H9 (cell line): ENCODE measurements at regions not wholly inside any gene's neighbourhood (a gene's known extent, or its start where the extent isn't known, plus 50 kb on each side); places are given as distances from the start of the nearest gene placed in this dataset.

ENCODE experiments used
- DNase-seq: peaks from one replicate; pipeline ENCODE4 v3.0.0-alpha.2; 2017
- H2AFZ ChIP-seq: one replicate; pipeline ENCODE4 v1.6.1; 2013; ENCODE audit warnings: mild to moderate bottlenecking, low read length, control low read depth, moderate library complexity
- H2AK5ac ChIP-seq: 2 replicates; pipeline ENCODE4 v1.6.1; 2013; ENCODE audit warnings: low read length, control low read depth, mixed read lengths; ENCODE audit not compliant: insufficient read length
- H2BK120ac ChIP-seq: one replicate; pipeline ENCODE4 v1.6.1; 2013; ENCODE audit warnings: low read depth, mild to moderate bottlenecking, low read length, control low read depth, inconsistent platforms; ENCODE audit not compliant: poor library complexity, severe bottlenecking
- H2BK12ac ChIP-seq: 2 replicates; pipeline ENCODE4 v1.6.1; 2013; ENCODE audit warnings: low read length, control low read depth, mixed read lengths, low read depth; ENCODE audit not compliant: insufficient read length
- H2BK15ac ChIP-seq: 2 replicates; pipeline ENCODE4 v1.6.1; 2013; ENCODE audit warnings: low read depth, low read length, control low read depth
- H2BK20ac ChIP-seq: one replicate; pipeline ENCODE4 v1.6.1; 2013; ENCODE audit warnings: low read depth, mild to moderate bottlenecking, low read length, control low read depth, inconsistent platforms; ENCODE audit not compliant: poor library complexity, severe bottlenecking
- H2BK5ac ChIP-seq: 2 replicates; pipeline ENCODE4 v1.6.1; 2013; ENCODE audit warnings: low read length, control low read depth, mixed read lengths; ENCODE audit not compliant: insufficient read length
- H3K14ac ChIP-seq: 2 replicates; pipeline ENCODE4 v1.6.1; 2013; ENCODE audit warnings: low read length, control low read depth; ENCODE audit not compliant: insufficient read depth
- H3K18ac ChIP-seq: 2 replicates; pipeline ENCODE4 v1.6.1; 2013; ENCODE audit warnings: low read depth, mild to moderate bottlenecking, mixed read lengths, low read length, control low read depth; ENCODE audit not compliant: insufficient read length
- H3K23ac ChIP-seq: 2 replicates; pipeline ENCODE4 v1.6.1; 2013; ENCODE audit warnings: low read length, control low read depth, mixed read lengths, low read depth; ENCODE audit not compliant: insufficient read length
- H3K23me2 ChIP-seq: 2 replicates; pipeline ENCODE4 v1.6.1; 2013; ENCODE audit warnings: low read depth, mild to moderate bottlenecking, mixed read lengths, low read length, control low read depth; ENCODE audit not compliant: insufficient read length, poor library complexity, severe bottlenecking
- H3K27ac ChIP-seq: 2 replicates; pipeline ENCODE4 v1.5.1; 2013; ENCODE audit warnings: low read length, control low read depth, mixed read lengths, low read depth; ENCODE audit not compliant: insufficient read length
- H3K27me3 ChIP-seq: 2 replicates; pipeline ENCODE4 v1.6.1; 2013; ENCODE audit warnings: low read length, control low read depth, inconsistent platforms; ENCODE audit not compliant: insufficient read depth
- H3K4ac ChIP-seq: 2 replicates; pipeline ENCODE4 v1.6.1; 2013; ENCODE audit warnings: low read depth, mild to moderate bottlenecking, control low read depth, inconsistent platforms, low read length, moderate library complexity
- H3K4me1 ChIP-seq: 2 replicates; pipeline ENCODE4 v1.6.1; 2013; ENCODE audit warnings: low read length, control low read depth, inconsistent platforms; ENCODE audit not compliant: insufficient read depth
- H3K4me2 ChIP-seq: 2 replicates; pipeline ENCODE4 v1.6.1; 2013; ENCODE audit warnings: low read length, control low read depth, mixed read lengths; ENCODE audit not compliant: insufficient read length, insufficient read depth
- H3K56ac ChIP-seq: 2 replicates; pipeline ENCODE4 v1.6.1; 2013; ENCODE audit warnings: low read depth, mild to moderate bottlenecking, mixed read lengths, low read length, control low read depth; ENCODE audit not compliant: insufficient read length
- H3K79me1 ChIP-seq: 2 replicates; pipeline ENCODE4 v1.6.1; 2013; ENCODE audit warnings: low read depth, mild to moderate bottlenecking, moderate library complexity, low read length, control low read depth, inconsistent platforms; ENCODE audit not compliant: insufficient read depth, poor library complexity, severe bottlenecking
- H3K79me2 ChIP-seq: 2 replicates; pipeline ENCODE4 v1.6.1; 2013; ENCODE audit warnings: low read length, control low read depth, inconsistent platforms; ENCODE audit not compliant: insufficient read depth
- H3K9ac ChIP-seq: 2 replicates; pipeline ENCODE4 v1.6.1; 2013; ENCODE audit warnings: low read length, control low read depth, mixed read lengths; ENCODE audit not compliant: insufficient read length; ENCODE audit errors: extremely low read depth
- H3K9me3 ChIP-seq: one replicate; pipeline ENCODE4 v1.6.1; 2013; ENCODE audit warnings: low read depth, low read length, inconsistent platforms; ENCODE audit not compliant: control insufficient read depth
- H3T11ph ChIP-seq: one replicate; pipeline ENCODE4 v1.6.1; 2013; ENCODE audit warnings: mild to moderate bottlenecking, low read length, control low read depth, inconsistent platforms
- H4K20me1 ChIP-seq: one replicate; pipeline ENCODE4 v1.6.1; 2013; ENCODE audit not compliant: control insufficient read depth, insufficient read length, insufficient read depth
- H4K5ac ChIP-seq: 2 replicates; pipeline ENCODE4 v1.6.1; 2013; ENCODE audit warnings: low read depth, mild to moderate bottlenecking, mixed read lengths, low read length, control low read depth; ENCODE audit not compliant: insufficient read length
- H4K8ac ChIP-seq: replicated peaks from 2 replicates; pipeline ENCODE4 v1.6.1; 2013; ENCODE audit warnings: low read length, control low read depth, mixed read lengths, low read depth; ENCODE audit not compliant: insufficient read length
- H4K91ac ChIP-seq: 2 replicates; pipeline ENCODE4 v1.6.1; 2013; ENCODE audit warnings: low read depth, mild to moderate bottlenecking, moderate library complexity, mixed read lengths, low read length, control low read depth; ENCODE audit not compliant: insufficient read length
- H3K27ac Mint-ChIP-seq, 3 experiments: 2 replicates in 2 of 3; 3 replicates in 1 of 3; pipeline ENCODE4 v1.8.0; 2020 to 2021; ENCODE audit warnings: mixed read lengths in 3 of 3, mild to moderate bottlenecking in 1 of 3, moderate library complexity in 1 of 3
- H3K27me3 Mint-ChIP-seq: 2 replicates; pipeline ENCODE4 v1.8.0; 2021; ENCODE audit warnings: low read depth, mild to moderate bottlenecking, moderate library complexity, mixed read lengths
- H3K36me3 Mint-ChIP-seq, 3 experiments: 2 replicates in 2 of 3; 3 replicates in 1 of 3; pipeline ENCODE4 v1.8.0; 2020 to 2021; ENCODE audit warnings: low read depth in 3 of 3, mixed read lengths in 3 of 3; ENCODE audit not compliant: insufficient read depth in 1 of 3
- H3K4me1 Mint-ChIP-seq, 2 experiments: 2 replicates each; pipeline ENCODE4 v1.8.0; 2020; ENCODE audit warnings: mixed read lengths in 2 of 2
- H3K4me3 Mint-ChIP-seq, 2 experiments: 2 replicates in 1 of 2; 3 replicates in 1 of 2; pipeline ENCODE4 v1.8.0; 2020 to 2021; ENCODE audit warnings: mild to moderate bottlenecking in 2 of 2, mixed read lengths in 2 of 2, moderate library complexity in 1 of 2
- H3K9me3 Mint-ChIP-seq, 2 experiments: 2 replicates in 1 of 2; 3 replicates in 1 of 2; pipeline ENCODE4 v1.8.0; 2020; ENCODE audit warnings: mild to moderate bottlenecking in 2 of 2, mixed read lengths in 2 of 2, moderate library complexity in 1 of 2
- CTCF ChIP-seq: fragments of 200-600 bp; sonication (generic); conservative IDR thresholded peaks from 3 replicates; pipeline ENCODE4 v1.8.0; 2021; ENCODE audit warnings: antibody characterized with exemption, mild to moderate bottlenecking
- WGBS: extraction: QIAGEN DNeasy Blood & Tissue Kit; methylation state at CpG from one replicate; pipeline ENCODE4 v1.1.7; 2013; ENCODE audit warnings: missing lambda C conversion rate, low lambda C conversion rate, mixed read lengths; ENCODE audit not compliant: insufficient read length; ENCODE audit errors: extremely low coverage; 5-methylcytosine and 5-hydroxymethylcytosine counted together

- no peak overlapping the region for H3K4me3 Mint-ChIP-seq
- no peak overlapping the region for H3K9ac ChIP-seq
- no peak overlapping the region for H3K18ac ChIP-seq
- no peak overlapping the region for H2BK120ac ChIP-seq
- H3K4me1 ChIP-seq, result no peaks in the 10 kb centered on the region
- no peak for TF ChIP-seq CTCF
- H3K79me2 ChIP-seq, result no peaks in the 10 kb centered on the region
- no peak overlapping the region for H3K27ac Mint-ChIP-seq
- no peak overlapping the region for H2BK12ac ChIP-seq
- H4K8ac ChIP-seq, result no peak overlapping the region
- H2BK20ac ChIP-seq, result no peak overlapping the region
- H4K20me1 ChIP-seq, result no peaks in the 10 kb centered on the region
- H3K27ac ChIP-seq, result no peak overlapping the region
- no peak overlapping the region for H4K5ac ChIP-seq
- H3K4me2 ChIP-seq, result no peak overlapping the region
- no peaks in the 10 kb centered on the region for H3K23me2 ChIP-seq
- H3K9me3 ChIP-seq, result no peaks in the 10 kb centered on the region
- H3K27me3 ChIP-seq, result no peaks in the 10 kb centered on the region
- no peak overlapping the region for H2AK5ac ChIP-seq
- no peak overlapping the region for H2BK5ac ChIP-seq
- no peak overlapping the region for H3K14ac ChIP-seq
- no peak overlapping the region for H3K23ac ChIP-seq
- no CpG with 5 or more reads among the region's 2 CpGs for WGBS
- peaks cover 1 to 9% of the 10 kb centered on the region in 2 experiments for H3K4me1 Mint-ChIP-seq
- no peak overlapping the region for H3K56ac ChIP-seq
- no peak overlapping the region for H2BK15ac ChIP-seq
- no peak for DNase-seq
- no peak overlapping the region for H2AFZ ChIP-seq
- H3K9me3 Mint-ChIP-seq, result peaks cover 4 to 12% of the 10 kb centered on the region in 2 experiments; a peak in 4 of 5 replicates
- H3K27me3 Mint-ChIP-seq, result no peaks in the 10 kb centered on the region
- peaks cover 0 to 9% (median 6%) of the 10 kb centered on the region in 3 experiments; a peak in 5 of 7 replicates for H3K36me3 Mint-ChIP-seq
- H3T11ph ChIP-seq, result no peak overlapping the region
- H3K4ac ChIP-seq, result no peak overlapping the region
- H4K91ac ChIP-seq, result no peak overlapping the region
- H3K79me1 ChIP-seq, result no peaks in the 10 kb centered on the region
Measured at GRCh38 chr5:44691802-44692201, 116.9 kb upstream of the MRPS30 start.
